GM21723 (cell line): ENCODE measurements at regions not wholly inside any gene's neighbourhood (a gene's known extent, or its start where the extent isn't known, plus 50 kb on each side); places are given as distances from the start of the nearest gene placed in this dataset.

Source experiments
- ATAC-seq: cut with Tn5 transposase; IDR thresholded peaks from one replicate; pipeline ENCODE4 v1.9.1; 2021; ENCODE audit warnings: mild to moderate bottlenecking, moderate library complexity; ENCODE audit not compliant: unreplicated experiment

GRCh38 chr2:138428710-138429440 is 72.7 kb upstream of the SPOPL start:
- ATAC-seq: no peak

GRCh38 chr2:138430181-138430580 is 71.4 kb upstream of the SPOPL start:
- no peak for ATAC-seq

- peak; percentile 49 for ATAC-seq
These were observed 68.6 kb upstream of the SPOPL start for GRCh38 chr2:138432971-138433370.

GRCh38 chr2:138433995-138434951 is 67.3 kb upstream of the SPOPL start:
- ATAC-seq: no peak

GRCh38 chr2:138435701-138436100 is 65.9 kb upstream of the SPOPL start:
- no peak for ATAC-seq

GRCh38 chr2:138439733-138440132 is 61.8 kb upstream of the SPOPL start:
- ATAC-seq: no peak

- no peak for ATAC-seq
These were observed 60.8 kb upstream of the SPOPL start for GRCh38 chr2:138440759-138441158.

- ATAC-seq: no peak
These were observed 59.7 kb upstream of the SPOPL start for GRCh38 chr2:138441916-138442315.

GRCh38 chr2:138444411-138444810 is 57.2 kb upstream of the SPOPL start:
- ATAC-seq: no peak

- no peak for ATAC-seq
These were observed 56.3 kb upstream of the SPOPL start for GRCh38 chr2:138445227-138445626.

- ATAC-seq: no peak
These were observed 55.5 kb upstream of the SPOPL start for GRCh38 chr2:138446043-138446442.

GRCh38 chr2:138447889-138448570 is 53.5 kb upstream of the SPOPL start:
- no peak for ATAC-seq
